Esophagus muscularis mucosa (tissue), 4 donors: ENCODE measurements at regions not wholly inside any gene's neighbourhood (a gene's known extent, or its start where the extent isn't known, plus 50 kb on each side); places are given as distances from the start of the nearest gene placed in this dataset.

Source experiments
- DNase-seq: peaks from one replicate; pipeline ENCODE4 v3.0.0-alpha.2; 2017; ENCODE audit errors: extremely low spot score
- H3K27ac ChIP-seq, 4 donors: fragments of 200-600 bp; sonication (generic); replicated peaks in 1 of 4; 1 replicate in 3 of 4; 2 replicates in 1 of 4; pipeline ENCODE4 v1.5.1; 2016 to 2019; ENCODE audit warnings: mild to moderate bottlenecking in 1 of 4
- H3K27me3 ChIP-seq, 4 donors: fragments of 200-600 bp; sonication (generic); one replicate each; pipeline versions ENCODE4 v1.5.1 to v1.6.0; 2016 to 2019
- H3K36me3 ChIP-seq, 4 donors: fragments of 200-600 bp; sonication (generic); one replicate each; pipeline ENCODE4 v1.5.1; 2016 to 2019
- H3K4me1 ChIP-seq, 4 donors: fragments of 200-600 bp; sonication (generic); one replicate each; pipeline ENCODE4 v1.5.1; 2016 to 2019
- H3K4me3 ChIP-seq, 4 donors: fragments of 200-600 bp; sonication (generic); 1 replicate in 2 of 4; 2 replicates in 2 of 4; pipeline ENCODE4 v1.5.1; 2016 to 2019; ENCODE audit warnings: mild to moderate bottlenecking in 4 of 4, moderate library complexity in 1 of 4
- H3K9me3 ChIP-seq, 4 donors: fragments of 200-600 bp; sonication (generic); 1 replicate in 3 of 4; 2 replicates in 1 of 4; pipeline ENCODE4 v1.5.1; 2016 to 2019
- CTCF ChIP-seq, 3 experiments: fragments of 200-600 bp in 2 of 3; fragments of 450-650 bp in 1 of 3; sonication (generic) in 2 of 3; IDR thresholded peaks; one replicate each; pipeline ENCODE4 v1.5.1; 2017 to 2019; ENCODE audit warnings: antibody characterized with exemption in 3 of 3, mild to moderate bottlenecking in 2 of 3, moderate library complexity in 1 of 3
- EP300 ChIP-seq: sonication (generic); formaldehyde crosslinking; IDR thresholded peaks from one replicate; pipeline ENCODE4 v1.6.1; 2017; ENCODE audit warnings: antibody characterized with exemption
- POLR2A ChIP-seq: fragments of 450-650 bp; IDR thresholded peaks from one replicate; pipeline ENCODE4 v1.6.1; 2017; ENCODE audit warnings: antibody characterized with exemption, moderate library complexity, mild to moderate bottlenecking, low read depth
- POLR2AphosphoS5 ChIP-seq, 2 donors: sonication (generic); formaldehyde crosslinking; IDR thresholded peaks; one replicate each; pipeline ENCODE4 v1.6.1; 2017; ENCODE audit warnings: antibody characterized with exemption in 2 of 2
- WGBS: methylation state at CpG from one replicate; pipeline ENCODE4 v1.1.5; 2018; 5-methylcytosine and 5-hydroxymethylcytosine counted together
- intact Hi-C: fragments of 100-400 bp; cut with DNase I; formaldehyde crosslinking; loops from one replicate; pipeline ENCODE4 v1.15.1; 2023

GRCh38 chr3:145798696-145799537 is 362.1 kb downstream of the PLOD2 start:
- H3K27me3 ChIP-seq, result no peaks in the 10 kb centered on the region
- H3K4me1 ChIP-seq, result peaks cover 0 to 6% (median 0%) of the 10 kb centered on the region in 4 donors
- no peaks in the 10 kb centered on the region for H3K9me3 ChIP-seq
- no peaks in the 10 kb centered on the region for H3K36me3 ChIP-seq
- WGBS, result 56% methylated on average over 9 of the region's 9 CpGs
- TF ChIP-seq EP300, result no peak
- no peak for TF ChIP-seq POLR2A
- TF ChIP-seq POLR2AphosphoS5 (IDR thresholded peaks at IDR 0.05), result no peak
- TF ChIP-seq CTCF (IDR thresholded peaks at IDR 0.05), result no peak
- H3K4me3 ChIP-seq, result no peak overlapping the region
- intact Hi-C loops, result no loop called here
- H3K27ac ChIP-seq, result no peak overlapping the region
- DNase-seq, result no peak

GRCh38 chr3:145801696-145802095 is 359.3 kb downstream of the PLOD2 start:
- TF ChIP-seq CTCF (IDR thresholded peaks at IDR 0.05), result no peak
- Histone ChIP-seq H3K27ac (no peak overlapping the region), H3K4me3 (no peak overlapping the region), H3K36me3 (no peaks in the 10 kb centered on the region), H3K4me1 (peaks cover 0 to 6% (median 0%) of the 10 kb centered on the region in 4 donors), H3K9me3 (no peaks in the 10 kb centered on the region), H3K27me3 (no peaks in the 10 kb centered on the region)
- DNase-seq, result no peak
- intact Hi-C loops, result no loop called here

- Histone ChIP-seq H3K36me3 (no peaks in the 10 kb centered on the region), H3K4me3 (no peak overlapping the region), H3K27ac (no peak overlapping the region), H3K9me3 (no peaks in the 10 kb centered on the region), H3K4me1 (peaks cover 0 to 1% (median 0%) of the 10 kb centered on the region in 4 donors), H3K27me3 (no peaks in the 10 kb centered on the region)
- no peak for DNase-seq
- TF ChIP-seq EP300, result no peak
- TF ChIP-seq CTCF (IDR thresholded peaks at IDR 0.05), result no peak
- TF ChIP-seq POLR2A, result no peak
- TF ChIP-seq POLR2AphosphoS5 (IDR thresholded peaks at IDR 0.05), result no peak
- intact Hi-C loops, result no loop called here
- 14% methylated on average over 3 of the region's 3 CpGs for WGBS
Observed at GRCh38 chr3:145807990-145808389, 353.0 kb downstream of the PLOD2 start.

- Histone ChIP-seq H3K27me3 (no peaks in the 10 kb centered on the region), H3K4me3 (no peak overlapping the region), H3K9me3 (no peaks in the 10 kb centered on the region), H3K36me3 (no peaks in the 10 kb centered on the region), H3K27ac (no peak overlapping the region), H3K4me1 (no peaks in the 10 kb centered on the region)
- intact Hi-C loops, result no loop called here
- TF ChIP-seq POLR2AphosphoS5 (IDR thresholded peaks at IDR 0.05), result no peak
- no peak for TF ChIP-seq POLR2A
- TF ChIP-seq EP300, result no peak
- TF ChIP-seq CTCF (IDR thresholded peaks at IDR 0.05), result no peak
- 73% methylated on average over 5 of the region's 5 CpGs for WGBS
- no peak for DNase-seq
Observed at GRCh38 chr3:145812391-145812790, 348.6 kb downstream of the PLOD2 start.
